HG03066 (cell line): ENCODE measurements at regions not wholly inside any gene's neighbourhood (a gene's known extent, or its start where the extent isn't known, plus 50 kb on each side); places are given as distances from the start of the nearest gene placed in this dataset.

ENCODE experiments used
- ATAC-seq: cut with Tn5 transposase; IDR thresholded peaks from one replicate; pipeline ENCODE4 v1.9.1; 2021; ENCODE audit warnings: low read depth; ENCODE audit not compliant: unreplicated experiment

GRCh38 chr16:80059836-80060235, 459.3 kb upstream of the MAF start:
- no peak for ATAC-seq

GRCh38 chr16:80058214-80058613, 457.7 kb upstream of the MAF start:
- ATAC-seq: no peak

GRCh38 chr16:80056324-80056723, 455.8 kb upstream of the MAF start:
- no peak for ATAC-seq

- ATAC-seq: no peak
Observed at GRCh38 chr16:80055831-80056230, 455.3 kb upstream of the MAF start.

GRCh38 chr16:80054647-80055046, 454.1 kb upstream of the MAF start:
- no peak for ATAC-seq

GRCh38 chr16:80051040-80051439, 450.5 kb upstream of the MAF start:
- ATAC-seq: no peak

- no peak for ATAC-seq
Observed at GRCh38 chr16:80048250-80048649, 447.7 kb upstream of the MAF start.

GRCh38 chr16:80047842-80048241, 447.3 kb upstream of the MAF start:
- ATAC-seq: no peak

GRCh38 chr16:80046848-80047247, 446.3 kb upstream of the MAF start:
- ATAC-seq: no peak

- no peak for ATAC-seq
Observed at GRCh38 chr16:80046261-80046660, 445.7 kb upstream of the MAF start.

- ATAC-seq: no peak
Observed at GRCh38 chr16:80045861-80046260, 445.3 kb upstream of the MAF start.

GRCh38 chr16:80041410-80041809, 440.9 kb upstream of the MAF start:
- no peak for ATAC-seq

GRCh38 chr16:80040814-80041213, 440.3 kb upstream of the MAF start:
- no peak for ATAC-seq

GRCh38 chr16:80040413-80040812, 439.9 kb upstream of the MAF start:
- no peak for ATAC-seq

- ATAC-seq: no peak
Observed at GRCh38 chr16:80039777-80040176, 439.2 kb upstream of the MAF start.

GRCh38 chr16:80038566-80038965, 438.0 kb upstream of the MAF start:
- ATAC-seq: no peak

- ATAC-seq: no peak
Observed at GRCh38 chr16:80034948-80035663, 434.6 kb upstream of the MAF start.

GRCh38 chr16:80034469-80034826, 433.9 kb upstream of the MAF start:
- no peak for ATAC-seq

GRCh38 chr16:80033783-80034468, 433.4 kb upstream of the MAF start:
- no peak for ATAC-seq

GRCh38 chr16:80029761-80030481, 429.4 kb upstream of the MAF start:
- no peak for ATAC-seq

- ATAC-seq: no peak
Observed at GRCh38 chr16:80029381-80029630, 428.8 kb upstream of the MAF start.
